Breast epithelium (tissue), 3 donors: ENCODE measurements at regions not wholly inside any gene's neighbourhood (a gene's known extent, or its start where the extent isn't known, plus 50 kb on each side); places are given as distances from the start of the nearest gene placed in this dataset.

Source experiments
- POLR2A ChIP-seq: fragments of 450-650 bp; IDR thresholded peaks from one replicate; pipeline ENCODE4 v1.6.1; 2016; ENCODE audit warnings: antibody characterized with exemption, mild to moderate bottlenecking, moderate library complexity
- POLR2AphosphoS5 ChIP-seq, 3 donors: sonication (generic); formaldehyde crosslinking; IDR thresholded peaks; one replicate each; pipeline ENCODE4 v1.6.1; 2017; ENCODE audit warnings: antibody characterized with exemption in 3 of 3

GRCh38 chr9:34796924-34797323 lies 87.0 kb upstream of the CCL21 start:
- TF ChIP-seq POLR2A (no peak), POLR2AphosphoS5 (IDR thresholded peaks at IDR 0.05) (no peak)
